ENCODE measurements at regions not wholly inside any gene's neighbourhood (a gene's known extent, or its start where the extent isn't known, plus 50 kb on each side); places are given as distances from the start of the nearest gene placed in this dataset.

DNA sequence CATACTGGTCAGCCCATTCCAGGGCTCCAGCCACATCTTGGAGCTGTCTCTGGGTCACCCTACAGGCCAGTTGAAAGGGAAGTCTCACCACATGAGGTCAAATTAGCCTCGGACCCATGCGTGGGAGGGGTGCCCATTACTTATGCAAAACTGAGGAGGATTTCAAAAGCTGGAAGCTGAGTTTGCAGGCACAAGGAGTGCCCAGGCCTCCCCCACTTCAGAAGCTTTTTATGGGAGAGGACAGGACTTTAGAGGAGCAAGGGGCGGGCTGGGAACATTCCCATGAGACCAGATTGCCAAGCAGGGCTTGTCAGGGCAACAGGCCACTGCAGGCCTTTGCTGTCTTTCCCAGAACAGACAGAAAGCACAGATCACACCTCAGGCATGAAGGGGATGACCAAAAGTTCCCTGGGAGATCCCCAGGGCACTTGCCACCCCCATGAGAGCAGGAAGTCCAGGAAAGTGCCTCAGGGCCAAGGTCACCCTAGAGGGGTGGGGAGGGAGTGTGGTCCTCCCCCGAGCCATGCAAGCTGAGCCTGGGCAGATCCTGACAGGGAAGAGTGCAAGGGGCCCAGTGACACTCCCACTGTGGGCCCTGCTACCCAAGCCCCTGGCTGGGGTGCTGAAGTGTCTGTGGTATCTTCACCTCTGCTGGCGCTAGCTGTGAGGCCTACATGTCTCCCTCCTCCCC, 267.7 kb downstream of the BCL11A start:
- DNase-seq: no peak

- DNase-seq: no peak
Measured at GRCh38 chr2:60283626-60284025, 269.8 kb downstream of the BCL11A start.

DNA sequence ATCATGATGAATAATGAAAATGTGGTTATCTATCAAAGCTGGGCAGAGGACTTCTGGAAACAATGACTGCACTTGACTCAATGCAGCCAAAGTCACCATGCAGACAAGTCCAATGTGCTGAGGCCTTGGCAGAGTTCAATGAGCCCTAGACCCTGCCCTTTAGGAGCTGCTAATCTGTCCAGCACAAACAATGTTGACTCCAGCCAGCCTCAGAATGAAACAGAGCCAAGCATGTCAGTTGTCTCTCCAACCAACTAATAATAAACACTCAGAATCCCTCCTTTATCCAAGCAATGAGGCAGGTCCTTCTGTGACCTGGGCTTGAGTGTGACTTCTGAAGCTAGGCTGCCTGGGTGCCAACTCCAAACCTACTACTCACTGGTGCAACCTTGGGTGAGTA, 270.6 kb downstream of the BCL11A start:
- DNase-seq: no peak

DNA sequence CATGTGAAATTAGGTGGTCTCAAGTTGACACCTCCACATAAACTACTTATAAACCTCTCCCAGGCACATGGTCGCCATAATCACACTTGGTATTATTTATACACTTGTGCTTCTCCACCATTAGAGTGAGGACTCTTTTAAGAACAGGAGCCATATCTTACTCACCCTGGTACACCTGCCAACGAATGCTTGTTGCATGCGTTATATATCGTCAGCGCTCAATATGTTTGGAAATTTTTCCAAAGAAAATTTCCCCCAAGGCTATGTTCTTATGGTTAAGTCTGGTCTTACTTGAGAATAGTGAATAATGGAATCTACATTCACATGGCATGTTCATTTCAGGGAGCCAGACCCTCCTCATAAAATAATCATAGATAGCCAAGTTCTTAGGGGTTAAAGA, 271.7 kb downstream of the BCL11A start:
- DNase-seq: no peak

GRCh38 chr2:60280238-60280637, 273.2 kb downstream of the BCL11A start:
- DNase-seq: no peak

- no peak for DNase-seq
Measured at GRCh38 chr2:60278906-60279305, 274.5 kb downstream of the BCL11A start.

DNA sequence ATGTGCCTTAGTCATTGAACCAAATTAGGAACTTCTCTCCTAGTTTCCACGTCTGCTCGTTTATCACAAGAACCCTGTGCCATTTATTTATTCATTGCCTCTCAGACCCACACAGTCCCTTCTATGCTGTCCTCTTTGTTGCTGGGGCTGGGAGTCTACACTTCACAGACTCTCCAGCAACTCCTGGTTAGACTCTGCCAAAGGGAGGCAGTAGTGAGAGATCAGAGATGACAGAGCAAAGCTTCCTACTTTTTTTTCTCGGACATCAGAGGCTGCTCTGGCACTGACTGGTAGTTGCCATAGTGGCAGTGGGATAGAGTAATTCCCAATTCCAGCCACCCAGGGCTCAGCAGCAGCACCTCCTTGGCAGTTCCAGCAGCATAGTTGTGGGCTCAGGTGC, 277.5 kb downstream of the BCL11A start:
- DNase-seq: no peak

- no peak for DNase-seq
Measured at GRCh38 chr2:60273836-60274235, 279.6 kb downstream of the BCL11A start.

DNA sequence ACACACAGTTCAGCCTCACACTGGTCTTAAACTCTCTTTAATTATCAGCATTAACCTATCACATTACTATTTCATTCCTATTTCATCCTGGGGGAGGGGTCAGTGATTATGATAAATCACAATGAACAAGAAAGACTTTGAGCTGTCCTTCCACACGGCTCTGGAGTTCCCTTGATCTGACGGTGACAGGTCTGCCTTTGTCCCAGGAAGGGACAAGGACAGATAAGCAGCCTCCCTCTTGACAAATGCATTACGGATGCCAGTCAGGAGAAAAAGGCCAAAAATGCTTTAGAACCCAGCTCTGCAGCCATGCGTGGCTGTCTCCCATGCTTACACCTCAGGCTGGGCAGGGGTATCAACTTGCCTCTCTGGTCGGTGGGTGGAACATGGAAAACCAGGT, 281.7 kb downstream of the BCL11A start:
- DNase-seq: no peak

- DNase-seq: no peak
Measured at GRCh38 chr2:60271131-60271530, 282.3 kb downstream of the BCL11A start.

DNA sequence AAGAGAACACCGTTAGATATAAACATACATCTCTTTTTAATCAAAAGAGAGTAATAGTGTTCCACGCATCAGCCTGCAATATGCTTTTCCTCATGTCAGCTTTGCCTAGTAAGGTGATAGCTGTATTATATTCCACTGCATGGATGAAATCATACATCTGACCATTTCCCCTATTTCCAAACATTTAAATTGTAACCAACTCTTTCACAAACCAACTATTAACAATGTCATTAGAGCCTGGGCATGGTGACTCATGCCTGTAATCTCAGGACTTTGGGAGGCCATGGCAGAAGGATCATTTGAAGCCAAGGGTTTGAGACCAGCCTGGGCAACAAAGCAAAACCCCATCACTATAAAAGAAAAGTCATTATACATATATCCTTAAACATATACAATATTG, 284.8 kb downstream of the BCL11A start:
- DNase-seq: no peak

DNA sequence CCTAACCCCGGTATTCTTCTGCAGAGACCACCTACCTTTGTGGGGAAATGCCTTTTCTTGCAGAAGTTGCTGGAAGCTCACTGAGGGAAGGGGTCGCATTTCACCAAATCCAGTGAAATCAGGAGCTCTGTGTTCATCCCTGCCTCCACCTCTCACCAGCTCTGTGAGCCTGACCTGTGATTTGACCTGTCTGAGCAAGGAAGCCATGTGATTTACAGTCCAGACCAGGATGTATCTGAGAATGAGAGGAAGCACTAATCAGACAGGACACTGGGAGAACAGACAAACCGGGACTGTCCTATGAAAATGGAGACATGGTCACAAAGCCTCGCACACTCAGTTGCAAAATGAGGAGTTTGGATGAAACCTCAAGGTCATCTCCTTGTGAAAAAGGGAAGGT, 285.4 kb downstream of the BCL11A start:
- no peak for DNase-seq

DNA sequence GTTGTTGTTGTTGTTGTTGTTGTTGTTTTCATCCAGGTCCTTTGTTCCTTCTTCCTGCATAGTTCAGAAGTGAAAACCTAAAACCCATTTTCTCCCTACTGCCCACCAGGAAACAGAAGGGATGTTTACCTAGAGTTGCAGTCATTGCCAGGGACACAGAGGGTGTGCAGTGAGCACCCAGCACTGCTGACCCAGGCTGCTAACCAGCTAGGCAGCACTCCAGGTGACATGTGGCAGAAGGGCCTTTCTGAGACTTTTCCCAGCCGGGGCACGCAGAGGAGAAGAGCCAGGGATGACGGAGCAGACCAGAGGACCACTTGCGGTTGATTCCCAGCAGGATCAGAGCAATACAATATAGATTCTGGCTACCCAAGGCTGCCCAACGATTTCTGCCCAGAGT, 286.3 kb downstream of the BCL11A start:
- DNase-seq: no peak

GRCh38 chr2:60262178-60262577, 291.3 kb downstream of the BCL11A start:
- no peak for DNase-seq

GRCh38 chr2:60260639-60261296, 292.7 kb downstream of the BCL11A start:
- no peak for DNase-seq

- no peak for DNase-seq
Measured at GRCh38 chr2:60259781-60260180, 293.7 kb downstream of the BCL11A start.

- no peak for DNase-seq
Measured at GRCh38 chr2:60252581-60253150, 300.8 kb downstream of the BCL11A start.

DNA sequence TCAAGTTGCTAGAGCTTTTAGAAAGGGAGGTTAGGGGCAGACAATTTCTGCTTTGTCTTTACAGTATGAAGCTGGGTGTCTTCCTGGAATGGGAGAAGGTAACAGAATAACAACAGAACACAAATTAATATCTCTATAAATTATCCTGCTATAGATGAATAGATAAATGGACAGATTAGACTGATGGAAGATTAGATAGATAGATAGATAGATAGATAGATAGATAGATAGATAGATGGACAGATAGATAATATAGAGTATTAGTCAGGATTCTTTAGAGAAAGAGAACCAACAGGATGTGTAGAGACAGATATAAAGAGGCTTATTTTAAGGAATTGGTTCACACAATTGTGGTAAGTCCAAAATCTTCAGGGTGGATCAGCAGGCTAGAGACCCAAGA, 302.2 kb downstream of the BCL11A start:
- no peak for DNase-seq

DNA sequence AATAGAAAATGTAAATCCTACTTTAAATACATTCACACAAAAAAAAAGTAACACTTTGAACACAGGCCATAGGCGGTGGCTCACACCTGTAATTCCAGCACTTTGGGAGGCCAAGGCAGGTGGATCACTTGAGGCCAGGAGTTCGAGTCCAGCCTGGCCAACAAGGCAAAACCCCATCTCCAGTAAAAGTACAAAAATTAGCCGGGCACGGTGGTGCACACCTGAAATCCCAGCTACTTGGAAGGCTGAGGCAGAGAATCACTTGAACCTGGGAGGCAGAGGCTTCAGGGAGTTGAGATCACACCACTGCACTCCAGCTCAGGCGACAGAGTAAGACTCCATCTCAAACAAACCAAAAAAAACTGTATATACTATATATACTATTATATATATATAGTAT, 303.6 kb downstream of the BCL11A start:
- DNase-seq: no peak

- no peak for DNase-seq
Measured at GRCh38 chr2:60247471-60247870, 306.0 kb downstream of the BCL11A start.

DNA sequence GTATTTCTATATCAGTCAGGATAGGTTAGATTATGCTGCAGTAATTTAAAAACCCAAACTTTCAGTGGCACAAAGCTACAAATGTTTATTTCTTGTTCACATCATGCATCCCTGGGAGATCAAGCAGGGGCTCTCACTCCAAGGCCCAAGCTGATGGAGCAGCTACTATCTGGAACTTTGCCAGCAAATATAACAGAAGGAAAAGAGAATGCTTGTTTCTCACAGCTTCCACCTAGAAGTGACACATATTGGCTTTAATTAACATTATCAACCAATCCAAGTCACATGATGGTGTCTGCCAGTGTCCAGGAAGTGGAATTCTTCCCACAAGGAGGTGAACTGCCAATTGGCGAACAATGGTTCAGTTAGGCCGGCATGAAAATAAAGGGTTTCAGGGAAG, 306.9 kb downstream of the BCL11A start:
- no peak for DNase-seq

- no peak for DNase-seq
Measured at GRCh38 chr2:60234274-60234986, 319.0 kb downstream of the BCL11A start.

DNA sequence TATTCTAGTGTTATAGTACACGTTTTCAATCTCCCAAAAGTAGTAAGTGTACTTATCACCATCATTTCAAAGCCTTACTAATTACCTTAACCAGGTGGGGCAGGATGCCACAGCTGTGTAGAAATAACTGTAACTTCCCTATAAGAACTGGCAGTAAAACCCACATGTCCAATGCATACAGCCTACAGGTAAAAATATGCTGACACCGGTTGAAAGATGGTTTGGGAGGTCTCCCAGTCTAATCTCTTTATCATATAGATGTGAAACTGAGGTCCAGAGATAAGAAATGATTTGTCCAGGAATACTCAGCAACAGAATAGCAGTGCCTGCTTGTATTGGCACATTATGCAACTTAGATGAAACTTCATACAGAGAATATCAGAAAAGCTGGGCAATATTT, 322.9 kb downstream of the BCL11A start:
- no peak for DNase-seq

DNA sequence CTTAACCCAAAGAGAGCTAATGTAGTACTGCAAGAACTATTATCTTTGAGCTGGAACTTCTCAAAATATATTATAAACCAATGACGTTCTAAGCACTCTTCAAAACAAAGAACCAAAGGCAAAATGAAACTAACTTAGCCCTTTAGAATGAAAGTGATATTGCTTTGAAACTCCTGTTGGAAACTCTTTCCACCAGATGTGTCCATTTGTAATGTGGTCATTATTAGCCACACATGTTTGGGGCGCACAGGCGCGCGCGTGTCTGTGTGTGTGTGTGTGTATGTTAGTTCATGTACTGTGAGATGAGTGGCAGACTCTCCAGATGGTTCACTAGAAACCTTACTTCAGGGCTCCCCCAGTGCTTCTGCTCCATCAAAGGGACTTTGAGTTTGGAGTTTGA, 323.4 kb downstream of the BCL11A start:
- DNase-seq: no peak

Data from stimulated activated CD4-positive, alpha-beta T cell treated with anti-CD3 and anti-CD28 coated beads, Interleukin-1b, Interleukin-23, amount 100 ng/mL, for 48 hours (primary cell).